Nucleus accumbens (tissue), 56 donors: ENCODE measurements at regions not wholly inside any gene's neighbourhood (a gene's known extent, or its start where the extent isn't known, plus 50 kb on each side); places are given as distances from the start of the nearest gene placed in this dataset.
"Not testable (repeated sequence)": the region's sequence is repeated elsewhere in the genome, so short reads cannot be mapped to it uniquely, and the experiment has no call there.

Source experiments
- DNase-seq, 56 donors: peaks; one replicate each; lab custom pipeline; 2025; lab: John Stamatoyannopoulos, UW

DNA sequence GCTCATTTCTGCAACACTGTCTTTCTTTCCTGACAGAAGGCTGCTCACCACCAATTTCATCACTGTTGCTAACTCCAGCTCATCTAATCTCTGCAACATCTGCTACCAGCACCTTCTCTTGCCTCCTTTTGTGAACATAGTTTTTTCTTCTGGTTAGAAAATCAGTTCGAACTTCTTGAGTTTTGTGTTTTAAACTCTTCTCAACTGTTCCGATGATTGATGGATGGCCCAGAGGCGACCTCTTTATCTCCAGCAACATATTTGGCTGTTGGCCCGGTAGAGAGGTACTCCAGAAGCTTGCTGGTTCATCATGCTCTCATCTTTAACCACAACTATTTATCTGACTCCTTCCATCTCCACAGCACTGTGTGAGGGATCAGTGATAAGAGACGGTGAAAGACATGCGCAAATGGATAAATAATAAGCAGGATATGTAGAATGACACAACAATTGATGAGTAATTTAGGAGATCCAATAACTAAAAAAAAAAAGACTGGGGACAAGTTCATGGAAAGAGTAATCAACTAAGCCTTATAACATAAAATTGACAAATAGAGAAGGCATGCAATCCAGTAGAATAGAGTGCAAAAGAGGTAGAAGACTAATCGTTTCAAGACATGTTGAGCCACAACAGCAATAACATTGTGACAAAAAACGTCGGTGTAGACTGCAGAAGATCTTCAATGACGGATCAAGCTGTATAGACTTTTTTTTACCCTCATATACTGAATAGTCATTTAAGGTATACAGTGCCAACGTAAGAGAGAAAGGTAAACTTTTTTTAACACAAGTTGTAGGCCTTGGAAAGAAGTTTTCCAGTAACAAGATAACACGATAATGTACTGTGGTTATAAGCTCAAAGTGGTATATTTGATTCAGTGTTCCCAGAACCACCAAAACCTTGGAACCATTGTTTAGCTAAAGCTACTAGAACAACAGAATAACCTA is 152.2 kb downstream of the CRPPA start:
- no peak for DNase-seq

- no peak for DNase-seq
Measured at GRCh38 chr7:16267953-16268820, 153.2 kb downstream of the CRPPA start.

DNA sequence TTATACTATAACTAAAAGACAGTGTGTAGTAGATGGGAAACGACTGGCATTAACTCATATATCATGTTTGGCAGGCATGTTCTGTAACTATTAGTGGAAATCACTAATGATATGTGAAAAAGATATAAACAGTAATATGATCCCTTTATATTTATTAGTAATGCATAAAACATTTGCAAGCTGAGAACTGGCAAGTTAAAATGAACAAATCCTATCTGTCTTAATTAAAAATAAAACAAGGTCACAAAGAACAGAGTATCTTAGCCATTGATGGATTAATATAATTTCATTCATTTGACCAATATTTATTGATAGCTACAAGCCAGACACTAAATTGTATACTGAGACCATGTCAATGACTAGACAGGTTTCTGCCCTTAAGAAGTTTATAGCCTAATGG is 154.5 kb downstream of the CRPPA start:
- no peak for DNase-seq

GRCh38 chr7:16266470-16266869 is 154.9 kb downstream of the CRPPA start:
- DNase-seq, result not testable (repeated sequence)

- no peak for DNase-seq
Measured at GRCh38 chr7:16265863-16266458, 155.4 kb downstream of the CRPPA start.

DNA sequence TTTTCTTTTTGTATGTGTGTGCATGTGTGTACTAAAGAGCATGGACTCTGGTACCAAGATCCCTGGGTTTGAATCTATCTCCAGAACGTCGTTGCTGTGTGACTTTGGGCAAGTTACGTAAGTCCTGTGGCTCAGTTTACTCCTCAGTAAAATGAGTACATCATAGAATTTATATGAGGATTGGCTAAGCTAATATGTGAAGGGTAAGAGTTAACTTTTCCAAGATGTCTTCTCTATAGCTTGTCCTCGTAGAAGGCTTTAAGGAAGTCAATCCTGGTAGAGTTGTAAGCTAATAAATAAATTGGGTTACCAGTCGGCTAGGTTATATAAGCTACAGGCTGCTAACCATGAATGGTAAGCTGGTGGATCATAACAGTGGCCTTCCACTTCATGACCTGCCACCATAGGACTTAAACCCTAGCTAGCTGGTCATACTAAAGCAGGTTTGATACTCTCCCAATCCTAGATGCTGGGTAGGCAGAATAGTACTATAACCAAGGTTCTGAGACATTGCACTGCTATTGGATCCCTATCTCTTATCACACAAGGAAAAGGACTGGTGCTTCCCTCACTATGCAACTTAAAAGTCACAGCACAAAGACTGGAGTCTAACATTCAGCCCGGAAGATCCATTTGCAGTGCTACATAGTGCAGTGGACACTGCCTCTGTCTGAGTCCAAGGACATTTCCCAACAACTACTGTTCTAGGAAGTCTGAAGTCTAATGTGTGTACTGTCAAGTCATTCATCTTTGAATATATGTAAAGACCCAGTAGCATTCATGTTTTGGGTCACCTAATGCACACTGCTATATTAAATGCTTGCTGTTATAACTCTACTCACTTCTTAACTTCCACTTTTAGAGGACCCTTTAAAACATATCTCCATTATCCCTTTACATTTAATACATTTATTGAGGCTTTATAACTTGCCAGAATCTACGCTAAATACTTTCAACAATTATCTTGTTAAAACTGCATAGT is 156.2 kb downstream of the CRPPA start:
- no peak for DNase-seq

- DNase-seq, result no peak
Measured at GRCh38 chr7:16264036-16264819, 157.1 kb downstream of the CRPPA start.

DNA sequence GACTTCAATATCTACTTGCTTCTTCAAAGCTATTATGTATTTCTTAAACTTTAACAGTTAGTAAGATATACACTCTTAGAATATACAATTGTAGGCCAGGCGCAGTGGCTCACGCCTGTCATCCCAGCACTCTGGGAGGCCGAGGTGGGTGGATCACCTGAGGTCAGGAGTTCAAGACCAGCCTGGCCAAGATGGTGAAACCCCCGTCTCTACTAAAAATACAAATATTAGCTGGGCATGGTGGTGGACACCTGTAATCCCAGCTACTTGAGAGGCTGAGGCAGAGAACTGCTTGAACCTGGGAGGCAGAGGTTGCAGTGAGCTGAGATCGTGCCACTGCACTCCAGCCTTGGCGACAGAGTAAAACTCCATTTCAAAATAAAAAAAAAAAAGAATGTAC is 158.0 kb downstream of the CRPPA start:
- DNase-seq, result not testable (repeated sequence)

DNA sequence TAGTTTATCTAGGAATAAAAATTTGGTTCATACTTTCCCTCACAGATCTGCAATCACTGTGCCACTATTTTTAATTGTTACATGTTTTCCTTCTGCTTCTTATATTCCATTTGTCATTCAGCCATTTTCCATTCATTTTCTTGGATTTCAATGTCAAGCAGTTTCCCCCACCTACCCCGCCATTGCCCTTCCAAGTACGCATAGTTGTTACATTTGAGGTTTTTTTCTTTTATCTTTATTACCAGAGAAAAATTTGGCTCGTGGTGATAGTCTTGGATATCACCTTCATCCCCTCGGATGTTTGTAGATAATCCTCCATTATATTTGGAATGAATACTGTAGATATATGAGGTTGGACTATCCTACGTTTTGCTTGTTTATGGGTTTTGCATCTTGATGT is 159.7 kb downstream of the CRPPA start:
- DNase-seq, result no peak

DNA sequence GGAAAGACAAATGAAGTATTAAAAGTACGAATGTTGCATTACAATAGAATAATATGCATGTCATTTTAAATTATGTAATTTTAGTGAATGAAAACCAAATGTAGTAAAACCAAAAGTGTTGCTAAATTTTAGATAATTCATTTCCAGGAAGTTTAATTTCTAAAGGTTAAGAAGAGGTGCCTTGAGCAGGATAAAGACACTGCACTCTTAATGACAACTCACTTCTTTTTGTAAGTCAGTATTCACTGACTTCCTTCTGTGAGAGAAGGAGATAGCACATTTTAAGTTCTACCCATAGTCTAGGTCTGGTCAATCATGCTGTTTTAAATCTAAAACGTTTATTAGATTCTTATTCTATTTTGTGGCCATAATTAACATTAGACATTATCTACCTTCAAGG is 160.2 kb downstream of the CRPPA start:
- DNase-seq, result no peak

- DNase-seq, result no peak
Measured at GRCh38 chr7:16260236-16260728, 161.1 kb downstream of the CRPPA start.

- DNase-seq, result not testable (repeated sequence)
Measured at GRCh38 chr7:16256419-16256818, 164.9 kb downstream of the CRPPA start.

DNA sequence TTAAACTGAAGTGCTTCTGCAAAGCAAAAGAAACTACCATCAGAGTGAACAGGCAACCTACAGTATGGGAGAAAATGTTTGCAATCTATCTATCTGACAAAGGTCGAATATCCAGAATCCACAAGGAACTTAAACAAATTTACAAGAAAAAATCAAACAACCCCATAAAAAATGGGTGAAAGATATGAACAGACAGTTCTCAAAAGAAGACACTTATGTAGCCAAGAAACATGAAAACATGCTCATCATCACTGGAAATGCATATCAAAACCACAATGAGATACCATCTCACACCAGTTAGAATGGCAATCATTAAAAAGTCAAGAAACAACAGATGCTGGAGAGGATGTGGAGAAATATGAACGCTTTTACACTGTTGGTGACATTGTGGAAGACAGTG is 165.4 kb downstream of the CRPPA start:
- DNase-seq, result not testable (repeated sequence)

DNA sequence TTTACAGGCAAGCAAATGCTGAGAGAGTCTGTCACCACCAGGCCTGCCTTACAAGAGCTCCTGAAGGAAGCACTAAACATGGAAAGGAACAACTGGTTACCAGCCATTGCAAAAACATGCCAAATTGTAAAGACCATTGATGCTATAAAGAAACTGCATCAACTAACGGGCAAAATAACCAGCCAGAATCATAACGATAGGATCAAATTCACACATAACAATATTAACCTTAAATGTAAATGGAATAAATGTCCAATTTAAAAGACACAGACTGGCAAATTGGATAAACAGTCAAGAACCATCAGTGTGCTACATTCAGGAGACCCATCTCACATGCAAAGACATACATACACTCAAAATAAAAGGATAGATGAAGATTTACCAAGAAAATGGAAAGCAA is 170.7 kb downstream of the CRPPA start:
- DNase-seq, result not testable (repeated sequence)

GRCh38 chr7:16249204-16249603 is 172.1 kb downstream of the CRPPA start:
- DNase-seq, result not testable (repeated sequence)

DNA sequence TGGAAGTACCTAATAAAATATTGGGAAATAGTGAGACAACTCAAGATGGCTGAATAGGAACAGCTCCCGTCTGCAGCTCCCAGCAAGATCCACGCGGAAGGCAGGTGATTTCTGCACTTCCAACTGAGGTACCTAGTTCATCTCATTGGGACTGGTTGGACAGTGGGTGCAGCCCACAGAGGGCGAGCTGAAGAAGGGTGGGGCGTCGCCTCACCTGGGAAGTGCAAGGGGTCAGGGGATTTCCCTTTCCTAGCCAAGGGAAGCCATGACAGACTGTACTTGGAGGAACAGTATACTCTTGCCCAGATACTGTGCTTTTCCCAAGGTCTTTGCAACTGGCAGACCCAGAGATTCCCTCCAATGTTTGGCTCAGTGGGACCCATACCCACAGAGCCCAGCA is 172.8 kb downstream of the CRPPA start:
- not testable (repeated sequence) for DNase-seq

DNA sequence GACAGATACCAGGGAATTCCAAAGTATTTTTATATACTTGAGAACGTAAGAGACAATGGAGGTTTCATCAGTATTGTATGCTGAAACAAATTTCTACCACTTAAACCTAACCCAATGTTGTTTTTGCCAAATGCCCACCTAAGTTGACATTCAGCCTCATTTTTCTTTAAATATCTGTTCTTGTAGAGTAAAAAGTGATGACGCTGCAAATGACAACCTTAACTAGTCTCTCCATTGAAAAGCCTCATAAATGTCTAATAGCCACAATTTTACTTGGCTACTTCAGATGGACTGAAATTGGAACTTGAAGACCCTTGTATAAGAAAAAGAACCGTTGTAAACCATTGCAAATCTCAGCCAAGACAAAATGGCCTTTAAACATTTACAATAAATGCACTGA is 176.9 kb downstream of the CRPPA start:
- no peak for DNase-seq

DNA sequence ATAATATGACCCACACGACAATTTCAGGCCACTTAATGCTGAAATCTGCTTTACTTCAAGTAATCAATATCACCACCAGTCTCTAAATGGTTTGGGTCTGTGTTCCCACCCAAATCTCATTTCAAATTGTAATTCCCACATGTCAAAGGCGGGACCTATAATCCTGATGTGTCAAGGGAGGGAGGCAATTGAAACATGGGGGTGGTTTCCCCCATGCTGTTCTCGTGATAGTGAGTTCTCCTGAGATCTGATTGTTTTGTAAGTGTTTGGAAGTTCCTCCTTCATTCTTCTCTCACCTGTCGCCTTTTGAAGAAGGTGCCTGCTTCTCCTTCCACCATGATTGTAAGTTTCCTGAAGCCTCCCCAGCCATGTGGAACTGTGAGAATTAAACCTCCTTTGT is 178.4 kb downstream of the CRPPA start:
- DNase-seq, result no peak

DNA sequence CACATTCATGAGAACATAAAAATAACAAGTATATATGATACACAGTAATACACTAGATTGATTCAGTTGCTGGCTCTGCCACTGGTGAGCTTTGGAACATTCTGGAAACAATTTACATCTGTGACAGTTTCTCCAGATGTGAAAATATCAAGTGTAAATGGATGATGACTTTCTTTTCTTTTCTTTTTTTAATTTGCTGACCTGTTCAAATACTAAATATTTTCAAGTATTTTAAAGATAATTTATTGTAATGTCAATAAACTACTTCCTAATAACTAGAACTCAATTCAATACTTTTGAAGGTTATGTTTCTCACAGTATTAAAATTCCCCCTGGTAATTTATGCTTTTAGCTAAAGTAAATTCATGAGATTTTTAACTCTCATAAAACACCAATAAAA is 180.3 kb downstream of the CRPPA start:
- no peak for DNase-seq
